GM21515 (cell line): ENCODE measurements at regions not wholly inside any gene's neighbourhood (a gene's known extent, or its start where the extent isn't known, plus 50 kb on each side); places are given as distances from the start of the nearest gene placed in this dataset.
"Not testable (repeated sequence)": the region's sequence is repeated elsewhere in the genome, so short reads cannot be mapped to it uniquely, and the experiment has no call there.

ENCODE experiments used
- ATAC-seq: cut with Tn5 transposase; IDR thresholded peaks from one replicate; pipeline ENCODE4 v1.9.1; 2021; ENCODE audit not compliant: unreplicated experiment

DNA sequence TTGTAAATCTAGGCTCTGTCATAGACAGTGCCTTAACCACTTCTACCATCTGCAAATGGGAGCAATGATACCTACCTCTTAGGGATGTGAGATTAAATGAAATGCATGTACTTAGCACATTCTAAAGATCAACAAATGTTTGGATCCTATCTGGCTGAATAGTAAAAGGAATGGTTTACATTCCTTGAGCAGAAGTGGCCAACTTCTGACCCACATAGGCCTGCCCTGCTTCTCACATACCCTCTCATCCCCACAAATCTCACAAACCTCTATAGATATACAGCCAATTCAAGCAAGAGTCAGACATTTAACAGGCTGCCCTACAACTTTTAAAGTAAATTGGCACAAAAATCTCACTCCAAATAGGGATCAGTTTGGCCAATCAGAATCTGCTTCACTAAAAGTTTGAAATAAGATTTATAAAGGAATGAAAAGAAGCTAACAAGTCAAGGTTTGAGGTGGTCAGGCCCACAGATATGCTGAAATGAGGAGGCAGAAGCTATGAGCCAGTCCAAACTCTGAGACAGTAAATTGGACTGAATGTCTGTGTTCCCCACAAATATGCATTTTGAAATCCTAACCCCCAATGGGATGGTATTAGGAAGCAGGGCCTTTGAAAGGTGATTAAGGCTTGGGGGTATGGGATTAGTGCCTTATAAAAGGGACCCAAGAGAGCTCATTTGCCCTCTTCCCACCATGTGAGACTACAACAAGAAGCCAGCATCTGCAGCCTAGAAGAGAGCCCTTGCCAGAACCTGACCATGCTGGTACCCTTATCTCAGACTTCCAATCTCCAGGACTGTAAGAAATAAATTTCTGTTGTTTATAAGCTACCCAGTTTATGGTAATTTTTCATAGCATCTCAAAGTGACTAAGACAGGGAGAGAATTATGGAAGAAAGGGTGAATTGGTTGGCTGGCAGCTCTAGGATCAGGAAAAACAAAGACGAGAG, 227.8 kb upstream of the RBMS1 start:
- ATAC-seq: no peak

DNA sequence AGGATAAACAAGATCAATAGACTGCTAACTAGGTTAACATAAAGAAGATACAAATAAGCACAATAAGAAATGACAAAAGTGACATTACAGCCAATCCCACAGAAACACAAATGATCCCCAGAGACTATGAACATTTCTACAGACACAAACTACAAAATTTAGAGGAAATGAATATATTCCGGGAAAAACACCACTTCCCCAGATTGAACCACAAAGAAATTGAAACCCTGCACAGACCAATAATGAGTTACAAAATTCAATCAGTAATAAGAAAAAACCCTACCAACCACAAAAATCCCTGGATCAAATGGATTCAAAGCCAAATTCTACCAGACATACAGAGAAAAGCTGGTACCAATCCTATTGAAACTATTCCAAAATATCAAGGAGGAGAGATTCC, 232.4 kb upstream of the RBMS1 start:
- no peak for ATAC-seq

DNA sequence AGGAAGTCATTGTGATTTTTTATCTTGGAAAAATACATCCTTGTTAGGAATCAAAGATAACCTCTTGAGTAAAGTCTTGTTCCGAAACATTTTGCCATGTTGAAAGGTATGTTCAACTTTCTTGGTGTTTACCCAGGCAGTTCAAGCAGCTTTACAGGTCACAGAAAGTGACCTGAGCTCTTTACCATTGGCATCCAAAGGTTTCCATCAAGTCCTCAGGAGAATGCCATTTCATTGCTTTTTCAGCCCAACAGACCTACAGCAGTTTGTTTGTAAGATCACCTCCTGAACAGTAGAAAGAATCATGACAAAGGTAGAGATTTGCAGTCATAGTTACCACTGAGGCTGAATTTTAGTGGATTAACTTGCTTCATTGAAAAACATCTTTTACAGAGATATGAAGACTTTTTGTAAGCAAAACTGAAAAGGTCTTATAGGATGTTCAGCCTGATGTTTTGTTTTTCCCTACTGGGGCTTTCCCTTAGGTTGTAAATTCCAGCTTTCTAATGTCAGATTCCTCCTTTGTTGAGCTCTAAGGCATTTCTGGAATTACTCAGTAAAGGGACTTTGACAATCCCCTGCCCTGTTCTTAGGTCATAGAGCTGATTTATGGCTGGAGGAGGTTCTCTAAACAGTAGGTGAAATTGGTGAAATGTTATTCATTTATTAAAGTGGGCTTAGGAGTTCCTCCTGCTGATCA, 236.8 kb upstream of the RBMS1 start:
- ATAC-seq: no peak

GRCh38 chr2:160731415-160731814, 237.8 kb upstream of the RBMS1 start:
- no peak for ATAC-seq

GRCh38 chr2:160731856-160732255, 238.2 kb upstream of the RBMS1 start:
- no peak for ATAC-seq

DNA sequence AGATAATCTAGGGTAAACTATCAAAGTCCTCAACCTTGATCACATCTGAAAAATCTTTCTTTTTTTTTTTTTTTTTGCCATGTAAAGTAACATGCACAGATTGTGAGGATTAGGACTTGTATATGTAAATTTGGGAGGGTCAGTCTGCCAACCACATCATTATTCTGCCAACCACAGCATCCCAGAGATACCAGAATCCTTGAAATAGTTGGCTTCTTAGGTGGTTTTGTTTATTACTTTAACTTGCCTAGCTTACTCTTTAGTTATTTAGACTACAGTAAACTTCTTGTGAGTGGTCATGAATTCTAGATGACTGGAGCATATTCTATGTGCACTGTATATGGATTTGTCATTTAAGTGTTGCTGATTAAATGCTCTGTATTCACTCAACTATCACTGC, 242.1 kb upstream of the RBMS1 start:
- ATAC-seq: no peak

DNA sequence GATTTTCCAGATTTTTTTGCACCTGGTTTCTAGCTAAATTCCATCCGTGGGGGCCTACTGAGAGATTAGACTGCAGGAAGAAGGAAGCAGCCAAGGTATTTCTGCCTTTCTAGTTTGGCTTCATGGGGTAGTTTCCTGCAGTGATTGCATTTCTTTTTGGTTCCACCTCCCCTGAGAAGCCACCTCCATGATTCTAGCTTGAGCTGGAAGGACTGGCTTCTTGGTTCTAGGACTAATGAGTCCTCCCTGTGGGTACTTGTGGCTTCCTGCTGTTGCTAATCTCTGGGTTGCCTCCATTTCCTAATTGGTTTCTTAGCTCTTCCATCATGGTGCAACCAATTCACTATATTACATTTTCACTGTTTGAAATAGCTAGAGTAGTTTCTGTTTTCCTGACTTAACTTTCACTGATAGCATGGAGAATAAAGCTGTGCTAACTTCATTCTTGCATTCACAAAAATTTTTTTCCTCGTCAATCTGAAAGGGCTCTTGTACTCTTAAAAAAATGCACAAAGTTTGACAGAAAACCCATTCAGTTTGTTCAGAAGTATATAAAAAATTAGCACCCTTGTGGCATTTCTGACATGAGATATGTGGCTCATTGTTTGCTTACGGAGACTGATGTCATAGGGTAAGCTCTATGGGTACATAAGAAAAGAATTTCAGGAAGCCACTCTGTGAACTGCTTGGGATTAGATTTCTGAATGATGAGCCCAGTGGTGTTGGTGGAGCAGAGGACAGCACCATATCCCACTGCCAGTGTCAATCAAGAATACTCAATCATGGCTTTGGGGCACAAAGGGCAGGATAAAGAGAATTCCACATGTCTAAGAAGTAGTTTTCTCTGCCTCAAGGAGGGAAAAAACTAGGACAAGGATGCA, 242.8 kb upstream of the RBMS1 start:
- no peak for ATAC-seq

DNA sequence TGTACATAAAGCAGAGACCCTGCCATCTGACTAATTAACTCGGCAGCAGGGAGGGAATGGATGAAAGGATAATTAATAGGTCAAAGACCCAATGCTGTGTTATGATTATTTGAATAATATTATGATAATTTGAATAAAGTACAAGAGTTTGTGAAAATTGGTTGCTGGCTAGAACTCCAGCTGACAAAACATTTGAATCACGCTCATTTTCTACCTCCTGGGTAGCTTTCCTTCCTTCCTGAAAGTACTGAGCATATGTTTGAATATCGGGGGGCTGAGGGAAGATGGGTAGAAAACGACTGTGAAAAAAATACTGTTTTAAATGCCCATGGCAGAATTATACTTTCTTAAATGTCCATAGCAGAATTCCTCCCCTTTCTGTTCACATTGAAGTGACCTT, 243.6 kb upstream of the RBMS1 start:
- ATAC-seq: no peak

GRCh38 chr2:160741271-160741670, 247.7 kb upstream of the RBMS1 start:
- no peak for ATAC-seq

DNA sequence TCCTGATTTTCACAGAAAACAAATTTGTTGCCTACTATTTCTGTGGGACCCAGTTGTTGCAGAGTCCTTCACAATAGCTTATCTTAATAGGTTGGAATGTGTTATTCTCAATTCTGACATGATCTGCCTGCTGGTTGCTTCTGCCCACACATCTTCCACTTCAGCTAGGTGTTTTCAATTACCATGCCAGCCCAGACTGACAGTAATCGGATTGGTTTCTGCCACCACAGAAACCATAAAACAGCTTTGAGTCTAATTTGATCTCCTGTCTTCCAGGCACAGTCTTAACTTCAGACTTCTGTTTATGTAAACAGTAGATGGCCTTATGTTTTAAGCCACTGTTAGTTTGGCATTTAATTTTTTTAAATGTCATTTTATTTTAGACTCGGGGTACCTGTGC, 248.2 kb upstream of the RBMS1 start:
- no peak for ATAC-seq

DNA sequence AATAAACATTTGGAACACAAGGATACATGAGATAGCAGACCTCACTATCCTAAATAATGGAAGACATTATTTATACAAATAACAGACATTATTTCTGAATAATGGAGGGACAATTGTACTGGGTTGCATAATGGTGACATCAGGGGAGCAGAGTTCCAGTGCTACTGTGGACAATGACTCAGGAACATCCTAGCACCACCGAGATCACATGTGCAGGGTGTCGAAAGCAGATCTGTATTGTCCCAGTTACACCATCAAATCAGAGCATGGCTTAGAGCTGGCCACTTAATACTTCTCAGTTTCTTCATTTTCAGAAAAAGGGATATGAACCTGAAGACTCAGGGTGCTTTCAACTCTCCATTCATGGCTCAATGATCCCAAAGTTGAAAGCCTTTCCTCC, 249.1 kb upstream of the RBMS1 start:
- ATAC-seq: no peak

DNA sequence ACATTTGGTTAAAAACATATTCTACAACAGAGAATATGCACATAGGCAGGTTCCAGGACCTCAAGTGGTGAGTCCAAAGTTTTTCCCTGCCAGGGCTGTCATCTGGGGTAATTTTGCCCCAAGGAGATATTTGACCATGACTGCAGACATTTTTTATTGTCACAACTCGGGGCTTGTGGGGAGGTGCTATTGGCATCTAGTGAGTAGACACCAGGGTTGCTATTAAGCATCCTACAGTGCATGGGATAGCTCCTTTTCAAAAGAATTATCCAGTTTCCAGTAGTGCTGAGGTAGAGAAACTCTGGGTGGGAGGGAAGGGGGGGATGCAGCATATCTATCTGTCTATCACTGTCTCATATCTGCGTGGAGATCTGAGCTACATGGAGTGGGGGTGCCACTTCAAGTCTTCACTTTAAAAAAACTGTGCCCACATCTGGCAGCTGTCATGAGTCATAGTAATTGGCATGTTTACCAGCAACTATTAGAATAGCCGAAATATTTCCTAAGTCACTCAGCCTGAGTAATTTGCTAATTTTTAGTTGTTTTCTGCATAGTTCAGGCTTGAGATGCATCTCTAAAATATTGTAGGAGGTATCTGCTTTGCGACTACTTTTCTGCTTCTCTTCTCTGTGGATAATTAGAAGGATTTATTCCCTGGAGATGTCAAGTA, 254.0 kb upstream of the RBMS1 start:
- ATAC-seq: no peak

GRCh38 chr2:160751021-160751420, 257.4 kb upstream of the RBMS1 start:
- ATAC-seq: no peak

DNA sequence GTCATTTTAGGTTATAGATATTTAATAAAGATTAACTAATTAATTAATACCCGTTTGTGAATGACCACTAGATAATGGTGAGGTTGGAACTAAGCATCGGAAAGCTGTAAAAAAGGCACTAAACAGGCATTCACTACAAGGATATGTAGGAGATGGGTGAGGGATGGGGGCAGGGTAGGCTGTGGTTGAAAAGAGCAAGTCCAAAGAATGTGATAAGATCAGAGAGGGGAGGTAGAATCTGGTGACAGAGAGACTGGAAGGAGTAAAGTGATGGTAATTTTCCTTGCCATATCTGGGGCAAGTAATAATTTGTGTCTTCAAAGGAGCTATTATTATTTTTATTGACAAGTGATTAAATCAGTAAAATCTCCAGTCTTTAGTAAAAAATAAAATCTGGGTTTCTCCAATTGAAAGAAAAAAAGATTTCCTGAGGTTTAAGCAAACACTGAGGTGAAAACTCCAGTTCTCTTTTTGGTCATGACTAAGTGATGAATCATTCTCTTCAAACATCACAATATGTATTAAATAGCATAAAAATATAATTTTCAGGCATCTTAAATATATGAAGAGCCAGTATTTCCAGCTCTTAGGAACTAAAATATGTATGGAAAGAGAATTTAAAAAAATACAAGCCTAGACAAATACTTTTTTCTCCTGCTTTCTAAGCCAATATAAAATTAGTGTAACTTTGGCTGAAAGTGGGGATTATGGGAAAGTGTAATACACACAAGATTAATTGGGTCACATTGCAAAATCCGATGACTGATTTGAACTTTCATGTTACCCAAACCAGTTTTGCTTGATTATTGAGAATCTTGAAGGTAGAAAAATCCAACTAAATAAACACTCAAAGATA, 259.1 kb upstream of the RBMS1 start:
- no peak for ATAC-seq

GRCh38 chr2:160753331-160753654, 259.7 kb upstream of the RBMS1 start:
- no peak for ATAC-seq

DNA sequence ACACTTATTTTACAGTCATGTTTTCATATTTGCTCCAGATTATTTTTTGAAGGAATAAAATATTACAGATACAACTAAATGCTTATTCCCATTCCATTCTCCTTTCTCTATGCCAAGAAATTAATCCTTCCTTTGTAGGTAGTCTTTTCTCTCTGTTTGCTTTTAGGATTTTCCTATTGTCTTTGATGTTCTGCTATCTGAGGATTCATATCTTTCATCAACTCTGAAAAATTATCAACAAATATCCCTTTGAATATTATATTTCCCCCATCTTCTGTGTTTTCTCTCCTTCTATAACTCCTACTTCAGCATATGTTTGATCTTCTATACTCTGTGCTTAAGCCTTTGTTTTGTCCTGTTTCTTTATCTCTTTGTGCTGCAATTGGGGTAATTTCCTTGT, 260.4 kb upstream of the RBMS1 start:
- ATAC-seq: no peak

- no peak for ATAC-seq
Observed at GRCh38 chr2:160756481-160756880, 262.9 kb upstream of the RBMS1 start.

DNA sequence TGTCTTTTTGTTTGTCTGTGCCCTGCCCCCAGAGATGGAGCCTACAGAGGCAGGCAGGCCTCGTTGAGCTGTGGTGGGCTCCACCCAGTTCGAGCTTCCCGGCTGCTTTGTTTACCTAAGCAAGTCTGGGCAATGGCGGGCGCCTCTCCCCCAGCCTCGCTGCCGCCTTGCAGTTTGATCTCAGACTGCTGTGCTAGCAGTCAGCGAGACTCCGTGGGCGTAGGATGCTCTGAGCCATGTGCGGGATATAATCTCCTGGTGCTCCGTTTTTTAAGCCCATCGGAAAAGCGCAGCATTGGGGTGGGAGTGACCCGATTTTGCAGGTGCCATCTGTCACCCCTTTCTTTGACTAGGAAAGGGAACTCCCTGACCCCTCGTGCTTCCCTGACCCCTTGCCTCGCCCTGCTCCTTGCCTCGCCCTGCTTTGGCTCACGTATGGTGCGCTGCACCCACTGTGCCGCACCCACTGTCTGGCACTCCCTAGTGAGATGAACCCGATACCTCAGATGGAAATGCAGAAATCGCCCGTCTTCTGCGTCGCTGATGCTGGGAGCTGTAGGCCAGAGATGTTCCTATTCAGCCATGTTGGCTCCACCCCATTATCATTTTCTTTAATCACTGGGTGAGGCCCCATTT, 269.0 kb upstream of the RBMS1 start:
- ATAC-seq: not testable (repeated sequence)

DNA sequence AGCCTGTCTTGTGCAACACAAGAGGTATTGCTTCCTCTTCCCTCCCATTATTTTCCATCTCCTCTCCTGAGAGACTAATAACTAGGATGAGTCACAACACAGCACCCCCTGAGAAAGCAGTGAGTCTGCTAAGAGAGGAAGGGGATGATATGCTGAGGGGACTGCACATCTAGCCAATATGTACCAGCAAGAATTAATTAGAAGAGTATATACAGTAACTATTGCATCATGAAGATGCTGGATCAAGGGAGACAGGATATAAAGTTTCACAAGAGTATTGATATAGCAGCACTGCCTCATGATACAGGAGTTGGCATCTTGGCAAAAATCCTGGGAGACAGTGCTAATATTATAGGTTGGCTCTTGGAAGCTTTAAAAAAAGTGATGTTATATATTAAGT, 289.9 kb upstream of the RBMS1 start:
- ATAC-seq: no peak

DNA sequence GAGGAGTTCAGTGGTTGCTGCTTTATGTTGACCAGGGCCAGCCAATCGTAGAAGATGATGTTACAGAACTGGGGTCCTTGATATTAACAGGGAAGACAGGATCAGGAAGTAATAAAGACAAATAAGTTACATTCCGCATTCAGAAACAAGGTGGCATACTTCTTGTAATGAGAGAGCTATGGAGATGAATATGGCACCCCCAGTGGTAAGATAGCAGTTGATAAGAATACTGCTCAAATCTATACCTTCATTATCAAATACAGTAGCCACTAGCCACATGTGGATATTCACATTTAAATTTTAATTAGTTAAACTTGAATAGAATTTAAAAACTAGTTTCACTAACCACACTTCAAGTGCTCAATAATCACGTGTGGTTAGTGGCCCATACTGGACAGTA, 290.4 kb upstream of the RBMS1 start:
- no peak for ATAC-seq
